SK-N-SH (cell line): ENCODE measurements at regions not wholly inside any gene's neighbourhood (a gene's known extent, or its start where the extent isn't known, plus 50 kb on each side); places are given as distances from the start of the nearest gene placed in this dataset.

Experiments used
- CTCF ChIA-PET: fragments of 300-600, 350-600 bp; formaldehyde crosslinking; extraction: SDS; loops from one replicate; lab custom pipeline; 2021; lab: Yijun Ruan, JAX
- POLR2A ChIA-PET: fragments of 350-600 bp; sonication (Branson Sonifier 250); formaldehyde crosslinking; extraction: SDS; loops from one replicate; lab custom pipeline; 2020; ENCODE audit warnings: antibody characterized with exemption, inconsistent platforms; lab: Yijun Ruan, JAX
- DNase-seq: peaks from one replicate; pipeline ENCODE4 v3.0.0; 2012
- H2AFZ ChIP-seq: fragments of 200-600 bp; sonication (generic); 2 replicates; pipeline ENCODE4 v1.8.1; 2016; ENCODE audit warnings: antibody characterized with exemption, mild to moderate bottlenecking, low read depth
- H3F3A ChIP-seq: fragments of 200-600 bp; sonication (generic); replicated peaks from 2 replicates; pipeline ENCODE3; 2016; ENCODE audit warnings: antibody characterized with exemption, mild to moderate bottlenecking; ENCODE audit not compliant: insufficient read depth
- H3K27ac ChIP-seq, 2 experiments: fragments of 200-500 bp in 1 of 2; fragments of 200-600 bp in 1 of 2; sonication (Bioruptor generic) in 1 of 2; sonication (generic), shearing (Covaris generic) in 1 of 2; 2 replicates each; pipeline versions ENCODE4 v1.5.1 to v1.6.1; 2014 to 2016; ENCODE audit warnings: low read depth in 2 of 2, inconsistent platforms in 1 of 2, low read length in 1 of 2, mild to moderate bottlenecking in 1 of 2, mixed read lengths in 1 of 2
- H3K27me3 ChIP-seq: fragments of 200-600 bp; sonication (generic), shearing (Covaris generic); 2 replicates; pipeline ENCODE4 v1.6.1; 2016; ENCODE audit warnings: mixed run types; ENCODE audit not compliant: insufficient read depth
- H3K36me3 ChIP-seq, 2 experiments: fragments of 200-500 bp in 1 of 2; fragments of 200-600 bp in 1 of 2; sonication (Bioruptor generic) in 1 of 2; sonication (generic) in 1 of 2; replicated peaks in 1 of 2; 2 replicates each; pipeline versions ENCODE3 to v1.5.1; 2014 to 2016; ENCODE audit warnings: low read length in 1 of 2, mild to moderate bottlenecking in 1 of 2; ENCODE audit not compliant: insufficient read depth in 2 of 2, control insufficient read depth in 1 of 2
- H3K4me1 ChIP-seq, 2 experiments: fragments of 200-500 bp in 1 of 2; fragments of 200-600 bp in 1 of 2; sonication (Bioruptor generic) in 1 of 2; sonication (generic), shearing (Covaris generic) in 1 of 2; 2 replicates each; pipeline versions ENCODE4 v1.5.1 to v1.6.1; 2014 to 2016; ENCODE audit warnings: low read depth in 1 of 2, low read length in 1 of 2, mixed run types in 1 of 2; ENCODE audit not compliant: insufficient read depth in 2 of 2, control insufficient read depth in 1 of 2
- H3K4me2 ChIP-seq: fragments of 200-600 bp; sonication (generic), shearing (Covaris generic); 2 replicates; pipeline ENCODE4 v1.6.1; 2017; ENCODE audit warnings: mixed run types
- H3K4me3 ChIP-seq, 2 experiments: fragments of 200-500 bp in 1 of 2; fragments of 200-600 bp in 1 of 2; sonication (Bioruptor generic) in 1 of 2; sonication (generic), shearing (Covaris generic) in 1 of 2; 2 replicates each; pipeline versions ENCODE4 v1.5.1 to v1.8.1; 2014 to 2016; ENCODE audit warnings: low read depth in 2 of 2, inconsistent platforms in 1 of 2, low read length in 1 of 2, mild to moderate bottlenecking in 1 of 2, mixed read lengths in 1 of 2, moderate library complexity in 1 of 2
- H3K79me2 ChIP-seq: fragments of 200-600 bp; sonication (generic); 2 replicates; pipeline ENCODE4 v1.8.1; 2017; ENCODE audit warnings: mild to moderate bottlenecking; ENCODE audit not compliant: insufficient read depth
- H3K9ac ChIP-seq: fragments of 200-600 bp; sonication (generic); 2 replicates; pipeline ENCODE4 v1.6.1; 2017; ENCODE audit warnings: mixed run types
- H3K9me2 ChIP-seq: fragments of 200-600 bp; sonication (generic); 2 replicates; pipeline ENCODE4 v1.6.1; 2017; ENCODE audit warnings: mixed run types
- H3K9me3 ChIP-seq: fragments of 200-600 bp; sonication (generic); 2 replicates; pipeline ENCODE4 v1.6.1; 2017; ENCODE audit warnings: mixed run types, mild to moderate bottlenecking, moderate library complexity
- H4K20me1 ChIP-seq: fragments of 200-600 bp; sonication (generic); 2 replicates; pipeline ENCODE4 v1.6.1; 2017; ENCODE audit warnings: mild to moderate bottlenecking, mixed run types; ENCODE audit not compliant: insufficient read depth
- EP300 ChIP-seq, 2 experiments: IDR thresholded peaks; 2 replicates each; pipeline versions ENCODE4 v1.4.0 to v1.6.1; 2012; ENCODE audit warnings: borderline replicate concordance in 1 of 2, low read depth in 1 of 2, low read length in 1 of 2
- EZH2phosphoT487 ChIP-seq: fragments of 200-600 bp; sonication (generic); IDR thresholded peaks from 2 replicates; pipeline ENCODE4 v1.6.1; 2017; ENCODE audit warnings: low read depth, mixed run types, mild to moderate bottlenecking, antibody characterized with exemption, moderate library complexity, borderline replicate concordance
- FOSL2 ChIP-seq: IDR thresholded peaks from 2 replicates; pipeline ENCODE4 v1.4.0; 2012; ENCODE audit warnings: low read depth, mild to moderate bottlenecking, moderate library complexity, borderline replicate concordance
- FOXJ3 ChIP-seq: sonication (generic); formaldehyde crosslinking; IDR thresholded peaks from 2 replicates; pipeline ENCODE4 v1.5.1; 2020; ENCODE audit warnings: mild to moderate bottlenecking, missing genetic modification reagents
- FOXM1 ChIP-seq: IDR thresholded peaks from 2 replicates; pipeline ENCODE4 v1.4.0; 2012; ENCODE audit warnings: low read depth, mild to moderate bottlenecking
- JUND ChIP-seq: IDR thresholded peaks from 2 replicates; pipeline ENCODE4 v1.4.0; 2012
- MEF2A ChIP-seq: IDR thresholded peaks from 2 replicates; pipeline ENCODE4 v1.4.0; 2012; ENCODE audit warnings: low read depth, borderline replicate concordance
- RAD21 ChIP-seq: IDR thresholded peaks from 2 replicates; pipeline ENCODE4 v1.6.1; 2012; ENCODE audit warnings: mild to moderate bottlenecking, low read length
- RCOR1 ChIP-seq: fragments of 150-350 bp; IDR thresholded peaks from 2 replicates; pipeline ENCODE4 v1.6.1; 2017; ENCODE audit warnings: antibody characterized with exemption, low read length
- SMC3 ChIP-seq: IDR thresholded peaks from 2 replicates; pipeline ENCODE4 v1.6.1; 2012; ENCODE audit warnings: low read depth, low read length, improper control_type of control experiment
- TCF12 ChIP-seq: IDR thresholded peaks from 2 replicates; pipeline ENCODE4 v1.4.0; 2012
- TEAD4 ChIP-seq: IDR thresholded peaks from 2 replicates; pipeline ENCODE4 v1.4.0; 2012; ENCODE audit warnings: mild to moderate bottlenecking, borderline replicate concordance; ENCODE audit not compliant: insufficient read depth
- USF2 ChIP-seq: fragments of 150-350 bp; IDR thresholded peaks from 2 replicates; pipeline ENCODE4 v1.6.1; 2017; ENCODE audit warnings: antibody characterized with exemption, low read length, low read depth, borderline replicate concordance
- ZBTB33 ChIP-seq: IDR thresholded peaks from 2 replicates; pipeline ENCODE4 v1.4.0; 2012; ENCODE audit warnings: low read depth, borderline replicate concordance
- WGBS: methylation state at CpG from one replicate; pipeline ENCODE4 v1.1.6; 2017; ENCODE audit warnings: low lambda C conversion rate; 5-methylcytosine and 5-hydroxymethylcytosine counted together
- TF ChIP-seq, protein P1 (sequence below): IDR thresholded peaks from 2 replicates; pipeline ENCODE4 v1.6.1; 2012; ENCODE audit warnings: mild to moderate bottlenecking, low read depth, low read length, moderate library complexity
- TF ChIP-seq, protein P2 (sequence below): IDR thresholded peaks from 2 replicates; pipeline ENCODE4 v1.4.0; 2012; ENCODE audit warnings: low read depth, borderline replicate concordance

GRCh38 chr3:144221761-144222160 is 250.1 kb downstream of the DIPK2A start:
- 8% methylated on average over 3 of the region's 3 CpGs for WGBS
- Histone ChIP-seq H3K9me3 (no peaks in the 10 kb centered on the region), H2AFZ (no peak overlapping the region), H3K9ac (no peak overlapping the region), H3K27ac (no peak overlapping the region), H3K36me3 (no peaks in the 10 kb centered on the region), H4K20me1 (no peaks in the 10 kb centered on the region), H3K4me2 (no peak overlapping the region), H3K27me3 (no peaks in the 10 kb centered on the region), H3K4me3 (no peak overlapping the region), H3K79me2 (no peaks in the 10 kb centered on the region), H3K4me1 (no peaks in the 10 kb centered on the region), H3F3A (no peaks in the 10 kb centered on the region), H3K9me2 (no peaks in the 10 kb centered on the region)
- no peak for TF ChIP-seq USF2
- TF ChIP-seq ZBTB33 = no peak
- TF ChIP-seq TCF12 = no peak
- no peak for TF ChIP-seq RAD21
- TF ChIP-seq EP300 (IDR thresholded peaks at IDR 0.05; ENCODE audit: borderline replicate concordance in 1 of 2, low read depth in 1 of 2, low read length in 1 of 2) = no peak
- TF ChIP-seq FOSL2 = no peak
- TF ChIP-seq RCOR1 = no peak
- TF ChIP-seq, protein P1, sequence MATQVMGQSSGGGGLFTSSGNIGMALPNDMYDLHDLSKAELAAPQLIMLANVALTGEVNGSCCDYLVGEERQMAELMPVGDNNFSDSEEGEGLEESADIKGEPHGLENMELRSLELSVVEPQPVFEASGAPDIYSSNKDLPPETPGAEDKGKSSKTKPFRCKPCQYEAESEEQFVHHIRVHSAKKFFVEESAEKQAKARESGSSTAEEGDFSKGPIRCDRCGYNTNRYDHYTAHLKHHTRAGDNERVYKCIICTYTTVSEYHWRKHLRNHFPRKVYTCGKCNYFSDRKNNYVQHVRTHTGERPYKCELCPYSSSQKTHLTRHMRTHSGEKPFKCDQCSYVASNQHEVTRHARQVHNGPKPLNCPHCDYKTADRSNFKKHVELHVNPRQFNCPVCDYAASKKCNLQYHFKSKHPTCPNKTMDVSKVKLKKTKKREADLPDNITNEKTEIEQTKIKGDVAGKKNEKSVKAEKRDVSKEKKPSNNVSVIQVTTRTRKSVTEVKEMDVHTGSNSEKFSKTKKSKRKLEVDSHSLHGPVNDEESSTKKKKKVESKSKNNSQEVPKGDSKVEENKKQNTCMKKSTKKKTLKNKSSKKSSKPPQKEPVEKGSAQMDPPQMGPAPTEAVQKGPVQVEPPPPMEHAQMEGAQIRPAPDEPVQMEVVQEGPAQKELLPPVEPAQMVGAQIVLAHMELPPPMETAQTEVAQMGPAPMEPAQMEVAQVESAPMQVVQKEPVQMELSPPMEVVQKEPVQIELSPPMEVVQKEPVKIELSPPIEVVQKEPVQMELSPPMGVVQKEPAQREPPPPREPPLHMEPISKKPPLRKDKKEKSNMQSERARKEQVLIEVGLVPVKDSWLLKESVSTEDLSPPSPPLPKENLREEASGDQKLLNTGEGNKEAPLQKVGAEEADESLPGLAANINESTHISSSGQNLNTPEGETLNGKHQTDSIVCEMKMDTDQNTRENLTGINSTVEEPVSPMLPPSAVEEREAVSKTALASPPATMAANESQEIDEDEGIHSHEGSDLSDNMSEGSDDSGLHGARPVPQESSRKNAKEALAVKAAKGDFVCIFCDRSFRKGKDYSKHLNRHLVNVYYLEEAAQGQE = no peak
- no peak for TF ChIP-seq TEAD4
- no peak for DNase-seq
- POLR2A ChIA-PET = no interaction called here
- CTCF ChIA-PET = no interaction called here

DNA sequence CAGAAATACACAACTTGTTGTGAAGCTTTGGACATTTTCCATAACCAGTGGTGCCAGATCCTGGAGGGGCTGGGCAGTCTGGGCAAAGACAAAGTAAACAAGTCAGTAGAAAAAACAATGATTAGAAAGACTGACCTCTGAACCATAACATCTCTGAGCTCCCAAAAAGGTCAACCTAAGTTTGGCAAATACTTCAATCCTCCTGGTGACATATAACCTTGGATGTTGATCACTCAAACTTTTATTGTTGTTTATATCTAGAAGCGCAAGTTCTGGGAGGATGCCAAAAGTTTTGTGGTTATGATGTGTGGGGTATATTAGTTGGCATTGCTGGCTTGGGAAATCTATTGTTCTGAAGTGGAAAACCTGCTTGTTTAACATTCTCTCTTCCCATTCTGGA is 257.7 kb downstream of the DIPK2A start:
- CTCF ChIA-PET = no interaction called here
- Histone ChIP-seq H2AFZ (no peak overlapping the region), H3K36me3 (no peaks in the 10 kb centered on the region), H3K9ac (no peak overlapping the region), H3K27ac (no peak overlapping the region), H3K9me3 (no peaks in the 10 kb centered on the region), H3K27me3 (no peaks in the 10 kb centered on the region), H3K4me2 (no peak overlapping the region), H3K4me1 (no peaks in the 10 kb centered on the region), H3K79me2 (no peaks in the 10 kb centered on the region), H4K20me1 (no peaks in the 10 kb centered on the region), H3F3A (no peaks in the 10 kb centered on the region), H3K4me3 (no peak overlapping the region), H3K9me2 (no peaks in the 10 kb centered on the region)
- POLR2A ChIA-PET = no interaction called here
- 0% methylated on average over 1 of the region's 1 CpG for WGBS
- no peak for DNase-seq
- no peak for TF ChIP-seq MEF2A
- TF ChIP-seq JUND = no peak
- no peak for TF ChIP-seq FOXM1
- no peak for TF ChIP-seq TEAD4
- no peak for TF ChIP-seq EZH2phosphoT487
- TF ChIP-seq, protein P2, sequence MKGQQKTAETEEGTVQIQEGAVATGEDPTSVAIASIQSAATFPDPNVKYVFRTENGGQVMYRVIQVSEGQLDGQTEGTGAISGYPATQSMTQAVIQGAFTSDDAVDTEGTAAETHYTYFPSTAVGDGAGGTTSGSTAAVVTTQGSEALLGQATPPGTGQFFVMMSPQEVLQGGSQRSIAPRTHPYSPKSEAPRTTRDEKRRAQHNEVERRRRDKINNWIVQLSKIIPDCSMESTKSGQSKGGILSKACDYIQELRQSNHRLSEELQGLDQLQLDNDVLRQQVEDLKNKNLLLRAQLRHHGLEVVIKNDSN = no peak
- no peak for TF ChIP-seq SMC3
- no peak for TF ChIP-seq FOXJ3 (CRISPR knock-in tag)
- no peak for TF ChIP-seq USF2
